WTC11 (cell line): ENCODE measurements at regions not wholly inside any gene's neighbourhood (a gene's known extent, or its start where the extent isn't known, plus 50 kb on each side); places are given as distances from the start of the nearest gene placed in this dataset.

ENCODE experiments used
- CREB1 ChIP-seq: sonication (generic); formaldehyde crosslinking; IDR thresholded peaks from 2 replicates; pipeline ENCODE4 v1.8.0; 2023; ENCODE audit warnings: mild to moderate bottlenecking, missing genetic modification reagents
- RELA ChIP-seq: sonication (generic); formaldehyde crosslinking; IDR thresholded peaks from 2 replicates; pipeline ENCODE4 v1.8.1; 2022; ENCODE audit warnings: missing genetic modification reagents, mild to moderate bottlenecking, borderline replicate concordance
- TF ChIP-seq, protein P1 (sequence below): sonication (generic); formaldehyde crosslinking; IDR thresholded peaks from 2 replicates; pipeline ENCODE4 v1.8.1; 2023; ENCODE audit warnings: mild to moderate bottlenecking, missing genetic modification reagents, moderate library complexity
- TF ChIP-seq, protein P2 (sequence below): fragments of 200-600 bp; IDR thresholded peaks from 2 replicates; pipeline ENCODE4 v1.8.0; 2022; ENCODE audit warnings: antibody characterized with exemption
- TF ChIP-seq, protein P3 (sequence below): fragments of 250-450 bp; sonication (Bioruptor Pico); IDR thresholded peaks from 2 replicates; pipeline ENCODE4 v1.9.0; 2021; ENCODE audit warnings: mild to moderate bottlenecking, borderline replicate concordance

DNA sequence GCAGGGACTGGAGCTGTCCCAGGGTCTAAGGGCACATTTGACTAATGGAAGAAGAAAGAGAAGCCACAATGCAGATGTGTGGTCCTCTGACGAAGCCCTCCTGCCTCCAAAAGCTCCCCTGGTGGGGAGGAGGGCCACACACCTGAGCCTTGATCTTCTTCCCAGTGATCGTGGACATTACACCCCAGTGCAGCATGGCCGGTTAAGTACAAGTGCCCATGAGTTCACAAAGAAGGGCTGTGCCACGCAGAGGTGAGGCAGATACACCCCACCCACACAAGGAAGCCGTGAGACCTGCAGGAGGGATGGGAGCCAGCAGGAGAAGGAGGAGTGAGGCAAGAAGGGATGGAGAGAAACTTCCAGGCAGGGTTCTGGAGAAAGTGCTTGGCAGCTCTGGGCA, 199.0 kb upstream of the MVB12B start:
- TF ChIP-seq, protein P1, sequence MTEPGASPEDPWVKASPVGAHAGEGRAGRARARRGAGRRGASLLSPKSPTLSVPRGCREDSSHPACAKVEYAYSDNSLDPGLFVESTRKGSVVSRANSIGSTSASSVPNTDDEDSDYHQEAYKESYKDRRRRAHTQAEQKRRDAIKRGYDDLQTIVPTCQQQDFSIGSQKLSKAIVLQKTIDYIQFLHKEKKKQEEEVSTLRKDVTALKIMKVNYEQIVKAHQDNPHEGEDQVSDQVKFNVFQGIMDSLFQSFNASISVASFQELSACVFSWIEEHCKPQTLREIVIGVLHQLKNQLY: no peak
- no peak for TF ChIP-seq RELA (CRISPR knock-in tag)
- TF ChIP-seq CREB1 (CRISPR knock-in tag): no peak
- TF ChIP-seq, protein P2, sequence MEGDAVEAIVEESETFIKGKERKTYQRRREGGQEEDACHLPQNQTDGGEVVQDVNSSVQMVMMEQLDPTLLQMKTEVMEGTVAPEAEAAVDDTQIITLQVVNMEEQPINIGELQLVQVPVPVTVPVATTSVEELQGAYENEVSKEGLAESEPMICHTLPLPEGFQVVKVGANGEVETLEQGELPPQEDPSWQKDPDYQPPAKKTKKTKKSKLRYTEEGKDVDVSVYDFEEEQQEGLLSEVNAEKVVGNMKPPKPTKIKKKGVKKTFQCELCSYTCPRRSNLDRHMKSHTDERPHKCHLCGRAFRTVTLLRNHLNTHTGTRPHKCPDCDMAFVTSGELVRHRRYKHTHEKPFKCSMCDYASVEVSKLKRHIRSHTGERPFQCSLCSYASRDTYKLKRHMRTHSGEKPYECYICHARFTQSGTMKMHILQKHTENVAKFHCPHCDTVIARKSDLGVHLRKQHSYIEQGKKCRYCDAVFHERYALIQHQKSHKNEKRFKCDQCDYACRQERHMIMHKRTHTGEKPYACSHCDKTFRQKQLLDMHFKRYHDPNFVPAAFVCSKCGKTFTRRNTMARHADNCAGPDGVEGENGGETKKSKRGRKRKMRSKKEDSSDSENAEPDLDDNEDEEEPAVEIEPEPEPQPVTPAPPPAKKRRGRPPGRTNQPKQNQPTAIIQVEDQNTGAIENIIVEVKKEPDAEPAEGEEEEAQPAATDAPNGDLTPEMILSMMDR: no peak
- TF ChIP-seq, protein P3, sequence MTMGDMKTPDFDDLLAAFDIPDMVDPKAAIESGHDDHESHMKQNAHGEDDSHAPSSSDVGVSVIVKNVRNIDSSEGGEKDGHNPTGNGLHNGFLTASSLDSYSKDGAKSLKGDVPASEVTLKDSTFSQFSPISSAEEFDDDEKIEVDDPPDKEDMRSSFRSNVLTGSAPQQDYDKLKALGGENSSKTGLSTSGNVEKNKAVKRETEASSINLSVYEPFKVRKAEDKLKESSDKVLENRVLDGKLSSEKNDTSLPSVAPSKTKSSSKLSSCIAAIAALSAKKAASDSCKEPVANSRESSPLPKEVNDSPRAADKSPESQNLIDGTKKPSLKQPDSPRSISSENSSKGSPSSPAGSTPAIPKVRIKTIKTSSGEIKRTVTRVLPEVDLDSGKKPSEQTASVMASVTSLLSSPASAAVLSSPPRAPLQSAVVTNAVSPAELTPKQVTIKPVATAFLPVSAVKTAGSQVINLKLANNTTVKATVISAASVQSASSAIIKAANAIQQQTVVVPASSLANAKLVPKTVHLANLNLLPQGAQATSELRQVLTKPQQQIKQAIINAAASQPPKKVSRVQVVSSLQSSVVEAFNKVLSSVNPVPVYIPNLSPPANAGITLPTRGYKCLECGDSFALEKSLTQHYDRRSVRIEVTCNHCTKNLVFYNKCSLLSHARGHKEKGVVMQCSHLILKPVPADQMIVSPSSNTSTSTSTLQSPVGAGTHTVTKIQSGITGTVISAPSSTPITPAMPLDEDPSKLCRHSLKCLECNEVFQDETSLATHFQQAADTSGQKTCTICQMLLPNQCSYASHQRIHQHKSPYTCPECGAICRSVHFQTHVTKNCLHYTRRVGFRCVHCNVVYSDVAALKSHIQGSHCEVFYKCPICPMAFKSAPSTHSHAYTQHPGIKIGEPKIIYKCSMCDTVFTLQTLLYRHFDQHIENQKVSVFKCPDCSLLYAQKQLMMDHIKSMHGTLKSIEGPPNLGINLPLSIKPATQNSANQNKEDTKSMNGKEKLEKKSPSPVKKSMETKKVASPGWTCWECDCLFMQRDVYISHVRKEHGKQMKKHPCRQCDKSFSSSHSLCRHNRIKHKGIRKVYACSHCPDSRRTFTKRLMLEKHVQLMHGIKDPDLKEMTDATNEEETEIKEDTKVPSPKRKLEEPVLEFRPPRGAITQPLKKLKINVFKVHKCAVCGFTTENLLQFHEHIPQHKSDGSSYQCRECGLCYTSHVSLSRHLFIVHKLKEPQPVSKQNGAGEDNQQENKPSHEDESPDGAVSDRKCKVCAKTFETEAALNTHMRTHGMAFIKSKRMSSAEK (CRISPR knock-in tag): no peak
